ENCODE measurements at regions not wholly inside any gene's neighbourhood (a gene's known extent, or its start where the extent isn't known, plus 50 kb on each side); places are given as distances from the start of the nearest gene placed in this dataset.

DNA sequence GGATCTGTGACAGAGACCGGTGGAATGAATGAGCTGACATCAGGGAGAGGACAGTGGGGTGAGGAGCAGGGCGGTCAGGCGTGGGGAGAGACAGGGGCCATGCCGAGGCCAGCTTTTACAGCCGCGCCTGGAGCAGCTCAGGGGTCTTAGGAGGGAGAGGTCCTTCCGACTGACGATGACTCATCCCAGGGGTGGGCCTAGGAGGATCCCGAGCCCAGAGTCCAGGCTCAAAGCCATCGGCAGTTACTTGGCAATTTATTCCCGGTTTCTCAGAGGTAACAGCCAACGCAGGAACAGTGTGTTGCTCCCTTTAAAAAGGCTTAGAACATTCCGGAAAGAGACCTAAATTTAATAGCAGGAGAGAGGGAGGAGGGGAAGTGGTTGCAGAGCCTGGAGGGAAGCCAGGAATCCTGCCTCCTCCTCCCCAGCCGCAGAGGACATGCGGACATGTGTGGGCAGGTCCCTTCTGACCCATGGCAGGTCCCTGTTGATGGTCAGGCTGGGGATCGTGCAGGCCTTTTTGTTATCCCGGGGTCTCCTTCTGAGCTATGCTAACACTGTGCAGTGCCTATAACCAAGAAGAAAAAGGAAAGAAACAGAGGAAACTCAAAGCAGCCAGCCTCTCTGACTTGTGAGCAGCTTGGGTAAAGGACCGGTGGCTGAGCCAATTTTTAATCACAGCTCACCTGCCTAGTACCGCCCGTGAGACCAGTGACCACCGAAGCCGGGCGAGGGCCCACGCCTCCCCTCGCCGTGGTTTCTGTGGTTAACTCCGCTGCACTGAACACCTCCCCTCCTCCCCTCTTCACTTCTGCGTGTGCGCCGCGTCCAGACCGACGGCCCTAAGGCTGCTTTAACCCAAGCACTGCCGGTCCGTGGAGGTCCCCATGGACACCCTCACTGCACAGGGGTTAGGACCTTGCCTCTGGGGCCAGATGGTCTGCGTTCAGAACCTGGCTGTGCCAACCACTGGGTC is 392.4 kb upstream of the PROK2 start:
- Histone ChIP-seq H3K4me1 (peaks cover 14 to 16% of the 10 kb centered on the region in 2 donors), H3K9me3 (no peaks in the 10 kb centered on the region), H3K27ac (no peak overlapping the region), H3K4me3 (peak overlapping the region in 2 of 4 donors; percentile 14 to 16), H3K27me3 (peaks cover 0 to 11% (median 5%) of the 10 kb centered on the region in 3 donors), H3K36me3 (no peaks in the 10 kb centered on the region)
- no peak for TF ChIP-seq POLR2A (IDR thresholded peaks at IDR 0.05)
- TF ChIP-seq, protein P1, sequence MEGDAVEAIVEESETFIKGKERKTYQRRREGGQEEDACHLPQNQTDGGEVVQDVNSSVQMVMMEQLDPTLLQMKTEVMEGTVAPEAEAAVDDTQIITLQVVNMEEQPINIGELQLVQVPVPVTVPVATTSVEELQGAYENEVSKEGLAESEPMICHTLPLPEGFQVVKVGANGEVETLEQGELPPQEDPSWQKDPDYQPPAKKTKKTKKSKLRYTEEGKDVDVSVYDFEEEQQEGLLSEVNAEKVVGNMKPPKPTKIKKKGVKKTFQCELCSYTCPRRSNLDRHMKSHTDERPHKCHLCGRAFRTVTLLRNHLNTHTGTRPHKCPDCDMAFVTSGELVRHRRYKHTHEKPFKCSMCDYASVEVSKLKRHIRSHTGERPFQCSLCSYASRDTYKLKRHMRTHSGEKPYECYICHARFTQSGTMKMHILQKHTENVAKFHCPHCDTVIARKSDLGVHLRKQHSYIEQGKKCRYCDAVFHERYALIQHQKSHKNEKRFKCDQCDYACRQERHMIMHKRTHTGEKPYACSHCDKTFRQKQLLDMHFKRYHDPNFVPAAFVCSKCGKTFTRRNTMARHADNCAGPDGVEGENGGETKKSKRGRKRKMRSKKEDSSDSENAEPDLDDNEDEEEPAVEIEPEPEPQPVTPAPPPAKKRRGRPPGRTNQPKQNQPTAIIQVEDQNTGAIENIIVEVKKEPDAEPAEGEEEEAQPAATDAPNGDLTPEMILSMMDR (IDR thresholded peaks at IDR 0.05 in 4 of 5, conservative IDR thresholded peaks at IDR 0.05 in 1 of 5) = no peak
- in situ Hi-C loops (cut with MboI; ENCODE audit: low sequenced_read_pairs in 4 of 4) = no loop called here
- ATAC-seq (peak; percentile 34 to 40), DNase-seq (peak; percentile 17 to 23)
- intact Hi-C loops (cut with DNase I; ENCODE audit: low total_unique reads) = no loop called here

DNA sequence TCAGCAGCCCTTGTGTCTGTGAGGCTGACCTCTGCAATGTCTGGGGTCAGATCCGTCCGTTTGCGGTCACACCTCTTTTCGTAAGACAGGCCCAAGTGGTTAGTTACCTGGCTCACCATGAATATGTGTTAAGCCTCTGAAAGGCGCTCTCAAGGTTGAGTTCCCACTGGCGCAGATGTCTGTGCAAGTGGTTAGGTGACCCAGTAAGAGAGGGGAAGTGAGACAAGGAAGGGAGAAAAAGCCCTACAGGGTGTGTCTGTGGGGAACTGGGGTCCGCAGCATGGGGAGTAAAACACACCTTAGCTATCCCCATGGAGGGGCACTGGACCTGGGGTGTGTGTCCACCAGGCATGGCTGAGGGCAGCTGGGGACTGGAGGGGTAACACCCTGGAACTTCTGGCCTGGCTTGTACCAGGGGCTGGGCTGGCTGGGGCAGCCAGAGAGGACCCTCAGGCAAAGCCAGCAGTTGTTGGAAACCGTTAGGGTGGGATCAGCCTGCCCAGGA is 391.6 kb upstream of the PROK2 start:
- in situ Hi-C loops (cut with MboI; ENCODE audit: low sequenced_read_pairs in 4 of 4) (no loop called here), intact Hi-C loops (cut with DNase I; ENCODE audit: low total_unique reads) (no loop called here)
- no peak for DNase-seq
- ATAC-seq = no peak
- Histone ChIP-seq H3K27me3 (peaks cover 0 to 11% (median 5%) of the 10 kb centered on the region in 3 donors), H3K27ac (no peak overlapping the region), H3K4me1 (peaks cover 22% of the 10 kb centered on the region in 2 donors), H3K4me3 (peak overlapping the region in 1 of 4 donors; percentile 16), H3K36me3 (no peaks in the 10 kb centered on the region), H3K9me3 (no peaks in the 10 kb centered on the region)
- TF ChIP-seq POLR2A (IDR thresholded peaks at IDR 0.05) = no peak
- TF ChIP-seq, protein P1 (IDR thresholded peaks at IDR 0.05 in 4 of 5, conservative IDR thresholded peaks at IDR 0.05 in 1 of 5) = no peak

DNA sequence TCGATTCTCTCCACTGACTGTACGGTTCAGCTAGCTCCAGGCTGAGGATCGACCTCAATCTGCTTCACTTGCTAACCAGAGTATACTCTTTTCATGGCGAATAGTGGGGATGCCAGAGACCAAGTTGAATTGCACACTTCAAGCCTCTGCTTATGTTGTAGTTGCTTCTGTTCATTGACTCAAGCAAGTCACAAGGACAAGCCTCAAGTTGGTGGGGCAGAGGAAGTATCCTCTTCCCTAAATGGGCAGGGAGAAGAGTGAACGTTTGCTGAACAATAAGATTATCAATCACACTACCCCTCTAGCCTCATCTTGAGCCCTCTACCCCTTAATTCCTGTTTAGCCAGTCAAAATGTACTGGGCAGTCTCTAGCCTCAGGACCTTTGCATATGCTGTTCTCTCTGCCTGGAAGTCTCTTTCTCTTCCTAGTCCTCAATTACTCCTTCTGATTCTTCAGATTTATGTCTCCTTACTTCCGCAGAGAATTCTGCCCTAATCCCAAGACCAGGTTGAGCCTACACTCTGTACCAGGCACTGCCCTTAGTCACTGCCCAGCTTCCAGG is 390.4 kb upstream of the PROK2 start:
- intact Hi-C loops (cut with DNase I; ENCODE audit: low total_unique reads) (no loop called here), in situ Hi-C loops (cut with MboI; ENCODE audit: low sequenced_read_pairs in 4 of 4) (no loop called here)
- no peaks in the 10 kb centered on the region for H3K9me3 ChIP-seq
- no peak overlapping the region for H3K4me3 ChIP-seq
- peaks cover 22% of the 10 kb centered on the region in 2 donors for H3K4me1 ChIP-seq
- H3K27me3 ChIP-seq = peaks cover 0 to 11% (median 5%) of the 10 kb centered on the region in 3 donors
- no peaks in the 10 kb centered on the region for H3K36me3 ChIP-seq
- no peak for ATAC-seq
- DNase-seq = no peak
- H3K27ac ChIP-seq = no peak overlapping the region
- TF ChIP-seq POLR2A (IDR thresholded peaks at IDR 0.05) = no peak
- TF ChIP-seq, protein P1 (IDR thresholded peaks at IDR 0.05 in 4 of 5, conservative IDR thresholded peaks at IDR 0.05 in 1 of 5) = no peak

DNA sequence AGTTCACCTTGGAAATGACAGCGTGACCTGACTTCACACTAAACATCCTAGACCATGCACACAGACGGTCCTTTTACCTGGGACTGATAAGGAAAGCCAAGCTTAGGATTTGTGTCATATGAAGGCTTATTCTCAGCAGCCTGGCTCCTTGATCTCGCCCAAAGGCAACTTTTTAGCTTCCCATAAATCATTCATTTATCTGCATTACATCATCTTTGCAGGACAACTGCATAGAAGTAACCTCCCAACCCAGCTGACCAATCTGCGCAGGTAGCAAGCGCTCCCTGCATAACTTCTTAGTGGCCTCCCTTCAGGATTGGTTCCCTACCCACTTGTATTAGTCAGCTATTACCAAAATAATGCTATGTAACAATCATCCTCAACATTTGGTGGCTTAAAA is 389.9 kb upstream of the PROK2 start:
- Histone ChIP-seq H3K27ac (no peak overlapping the region), H3K4me1 (peaks cover 22% of the 10 kb centered on the region in 2 donors), H3K36me3 (no peaks in the 10 kb centered on the region), H3K27me3 (peaks cover 0 to 11% (median 5%) of the 10 kb centered on the region in 3 donors), H3K9me3 (no peaks in the 10 kb centered on the region), H3K4me3 (no peak overlapping the region)
- intact Hi-C loops (cut with DNase I; ENCODE audit: low total_unique reads) (no loop called here), in situ Hi-C loops (cut with MboI; ENCODE audit: low sequenced_read_pairs in 4 of 4) (no loop called here)
- no peak for ATAC-seq
- DNase-seq = no peak
- no peak for TF ChIP-seq POLR2A (IDR thresholded peaks at IDR 0.05)
- TF ChIP-seq, protein P1 (IDR thresholded peaks at IDR 0.05 in 4 of 5, conservative IDR thresholded peaks at IDR 0.05 in 1 of 5) = no peak

Measured in gastrocnemius medialis (tissue), 4 donors.